DND-41 (cell line): ENCODE measurements at regions not wholly inside any gene's neighbourhood (a gene's known extent, or its start where the extent isn't known, plus 50 kb on each side); places are given as distances from the start of the nearest gene placed in this dataset.

Source experiments
- ATAC-seq: fragments of 200-7000 bp; cut with Tn5 transposase; 3 replicates; pipeline ENCODE4 v1.9.1; 2021; ENCODE audit warnings: low read depth; ENCODE audit not compliant: insufficient read depth
- DNase-seq: peaks from one replicate; pipeline ENCODE4 v3.0.0-alpha.2; 2020
- H2AFZ ChIP-seq: 2 replicates; pipeline ENCODE4 v1.6.0; 2012; ENCODE audit warnings: low read depth, low read length
- H3K27ac ChIP-seq: 2 replicates; pipeline ENCODE4 v1.5.1; 2012; ENCODE audit warnings: low read length, inconsistent platforms
- H3K27me3 ChIP-seq: fragments of 200-600 bp; sonication (generic); 2 replicates; pipeline ENCODE4 v1.6.0; 2012; ENCODE audit warnings: low read length, mild to moderate bottlenecking, inconsistent platforms; ENCODE audit not compliant: insufficient read depth, poor library complexity
- H3K36me3 ChIP-seq: 2 replicates; pipeline ENCODE4 v1.5.1; 2012; ENCODE audit warnings: low read length, inconsistent platforms; ENCODE audit not compliant: insufficient read depth
- H3K4me1 ChIP-seq: 2 replicates; pipeline ENCODE4 v1.5.1; 2012; ENCODE audit warnings: mild to moderate bottlenecking, low read length; ENCODE audit not compliant: insufficient read depth
- H3K4me2 ChIP-seq: 2 replicates; pipeline ENCODE4 v1.6.0; 2012; ENCODE audit warnings: mild to moderate bottlenecking, moderate library complexity, low read length, inconsistent platforms; ENCODE audit not compliant: insufficient read depth
- H3K4me3 ChIP-seq, 2 experiments: fragments of 200-600 bp in 1 of 2; shearing (Covaris generic) in 1 of 2; 2 replicates each; pipeline ENCODE4 v1.5.1; 2012 to 2016; ENCODE audit warnings: inconsistent platforms in 2 of 2, low read length in 2 of 2, mild to moderate bottlenecking in 2 of 2, low read depth in 1 of 2, moderate library complexity in 1 of 2
- H3K79me2 ChIP-seq: 2 replicates; pipeline ENCODE4 v1.6.0; 2012; ENCODE audit warnings: low read length, inconsistent platforms; ENCODE audit not compliant: insufficient read depth
- H3K9ac ChIP-seq: 2 replicates; pipeline ENCODE4 v1.6.0; 2012; ENCODE audit warnings: low read depth, mild to moderate bottlenecking, inconsistent platforms, low read length, moderate library complexity
- H3K9me3 ChIP-seq: 2 replicates; pipeline ENCODE4 v1.5.1; 2012; ENCODE audit warnings: low read length, moderate library complexity, mild to moderate bottlenecking, inconsistent platforms; ENCODE audit not compliant: insufficient read depth, severe bottlenecking
- H4K20me1 ChIP-seq: 2 replicates; pipeline ENCODE4 v1.6.0; 2012; ENCODE audit warnings: low read length; ENCODE audit not compliant: insufficient read depth
- CTCF ChIP-seq: IDR thresholded peaks from 2 replicates; pipeline ENCODE4 v1.5.1; 2012; ENCODE audit warnings: borderline replicate concordance, low read length, moderate library complexity, mild to moderate bottlenecking; ENCODE audit not compliant: poor library complexity, severe bottlenecking; ENCODE audit errors: extremely low read depth
- EZH2 ChIP-seq: IDR thresholded peaks from 3 replicates; pipeline ENCODE4 v1.6.1; 2012; ENCODE audit warnings: borderline replicate concordance, low read depth, mild to moderate bottlenecking, moderate library complexity, low read length, inconsistent platforms; ENCODE audit not compliant: severe bottlenecking

DNA sequence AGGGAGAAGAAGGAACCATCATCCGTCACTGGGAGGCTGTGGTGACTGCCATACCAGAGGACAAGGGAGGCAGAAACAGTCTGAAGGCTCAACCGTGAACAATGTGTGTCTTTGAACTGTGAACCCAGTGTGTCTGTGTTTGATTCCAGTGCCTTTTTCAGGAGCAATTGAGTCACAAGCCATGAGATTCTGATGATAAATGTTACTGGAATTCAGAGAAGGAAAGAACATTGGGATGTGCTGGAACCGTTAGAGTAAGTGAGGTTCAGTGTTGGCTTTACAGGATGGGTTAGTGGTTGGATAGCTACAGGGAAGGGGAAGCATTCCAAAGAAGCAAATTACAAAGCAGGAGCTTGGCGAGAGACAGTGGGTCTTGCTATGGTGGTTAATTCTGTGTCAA is 464.4 kb downstream of the TRIML1 start:
- H3K4me1 ChIP-seq, result no peaks in the 10 kb centered on the region
- H3K27me3 ChIP-seq, result no peaks in the 10 kb centered on the region
- no peak overlapping the region for H3K4me3 ChIP-seq
- H3K9me3 ChIP-seq, result peaks cover 3% of the 10 kb centered on the region
- no peaks in the 10 kb centered on the region for H3K79me2 ChIP-seq
- H3K27ac ChIP-seq, result no peak overlapping the region
- no peak overlapping the region for H3K4me2 ChIP-seq
- ATAC-seq (no peak), DNase-seq (no peak)
- H3K9ac ChIP-seq, result no peak overlapping the region
- no peak overlapping the region for H2AFZ ChIP-seq
- TF ChIP-seq CTCF, result no peak
- no peak for TF ChIP-seq EZH2
- no peaks in the 10 kb centered on the region for H3K36me3 ChIP-seq
- no peaks in the 10 kb centered on the region for H4K20me1 ChIP-seq

- H3K4me1 ChIP-seq, result no peaks in the 10 kb centered on the region
- H3K36me3 ChIP-seq, result no peaks in the 10 kb centered on the region
- no peak overlapping the region for H3K4me2 ChIP-seq
- H4K20me1 ChIP-seq, result no peaks in the 10 kb centered on the region
- no peaks in the 10 kb centered on the region for H3K79me2 ChIP-seq
- no peak overlapping the region for H2AFZ ChIP-seq
- H3K27ac ChIP-seq, result no peak overlapping the region
- peaks cover 1% of the 10 kb centered on the region for H3K9me3 ChIP-seq
- H3K4me3 ChIP-seq, result no peak overlapping the region
- H3K27me3 ChIP-seq, result no peaks in the 10 kb centered on the region
- ATAC-seq, result no peak
- no peak overlapping the region for H3K9ac ChIP-seq
- no peak for DNase-seq
- no peak for TF ChIP-seq EZH2
- no peak for TF ChIP-seq CTCF
Observed at GRCh38 chr4:188606635-188607034, 467.4 kb downstream of the TRIML1 start.

GRCh38 chr4:188611143-188611542 is 471.9 kb downstream of the TRIML1 start:
- no peaks in the 10 kb centered on the region for H4K20me1 ChIP-seq
- H3K9ac ChIP-seq, result no peak overlapping the region
- H3K27me3 ChIP-seq, result no peaks in the 10 kb centered on the region
- no peak overlapping the region for H3K4me3 ChIP-seq
- H3K36me3 ChIP-seq, result no peaks in the 10 kb centered on the region
- DNase-seq (no peak), ATAC-seq (no peak)
- H3K4me2 ChIP-seq, result no peak overlapping the region
- no peaks in the 10 kb centered on the region for H3K4me1 ChIP-seq
- H3K27ac ChIP-seq, result no peak overlapping the region
- H2AFZ ChIP-seq, result no peak overlapping the region
- no peaks in the 10 kb centered on the region for H3K9me3 ChIP-seq
- no peaks in the 10 kb centered on the region for H3K79me2 ChIP-seq
- no peak for TF ChIP-seq CTCF
- TF ChIP-seq EZH2, result no peak

GRCh38 chr4:188612659-188613058 is 473.4 kb downstream of the TRIML1 start:
- no peak for ATAC-seq
- Histone ChIP-seq H3K4me3 (no peak overlapping the region), H3K4me2 (no peak overlapping the region), H3K9me3 (peaks cover 3% of the 10 kb centered on the region), H3K27ac (no peak overlapping the region), H3K9ac (no peak overlapping the region), H3K36me3 (no peaks in the 10 kb centered on the region), H3K79me2 (no peaks in the 10 kb centered on the region), H3K27me3 (no peaks in the 10 kb centered on the region), H4K20me1 (no peaks in the 10 kb centered on the region), H2AFZ (no peak overlapping the region), H3K4me1 (no peaks in the 10 kb centered on the region)
- DNase-seq, result no peak
- no peak for TF ChIP-seq EZH2
- TF ChIP-seq CTCF, result no peak
